ENCODE measurements at regions not wholly inside any gene's neighbourhood (a gene's known extent, or its start where the extent isn't known, plus 50 kb on each side); places are given as distances from the start of the nearest gene placed in this dataset.
A peak's percentile ranks its signal among the peaks of the same experiment; 100 is the strongest.
"Not testable (repeated sequence)": the region's sequence is repeated elsewhere in the genome, so short reads cannot be mapped to it uniquely, and the experiment has no call there.

DNA sequence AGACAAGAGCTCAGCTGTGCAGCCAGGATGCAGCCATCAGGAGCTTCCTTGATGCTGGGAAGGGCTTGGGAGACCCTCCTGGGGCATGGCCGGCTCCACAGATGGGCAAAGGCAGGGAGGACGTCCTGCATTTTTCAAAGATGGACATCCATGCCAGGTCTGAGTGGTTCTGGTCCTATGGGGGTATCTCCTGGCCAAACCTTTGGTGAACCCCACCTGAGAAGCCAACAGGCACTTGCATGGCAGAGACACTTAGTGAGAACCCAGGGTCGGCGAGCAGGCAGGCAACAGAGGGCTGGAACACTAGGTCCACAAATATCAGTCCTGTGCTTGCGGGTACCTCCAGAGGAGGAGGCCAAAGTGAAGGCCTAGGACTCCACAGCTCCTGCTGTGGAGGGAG is 70.0 kb downstream of the KCTD15 start:
- peak; percentile 39 for DNase-seq (ENCODE audit: extremely low spot score, unreplicated experiment)
- peaks cover 8% of the 10 kb centered on the region for H3K27me3 Mint-ChIP-seq
- no peak overlapping the region for H3K27ac Mint-ChIP-seq
- peak overlapping the region; percentile 52 for H3K4me3 Mint-ChIP-seq
- no peaks in the 10 kb centered on the region for H3K36me3 Mint-ChIP-seq
- TF ChIP-seq, protein P1, sequence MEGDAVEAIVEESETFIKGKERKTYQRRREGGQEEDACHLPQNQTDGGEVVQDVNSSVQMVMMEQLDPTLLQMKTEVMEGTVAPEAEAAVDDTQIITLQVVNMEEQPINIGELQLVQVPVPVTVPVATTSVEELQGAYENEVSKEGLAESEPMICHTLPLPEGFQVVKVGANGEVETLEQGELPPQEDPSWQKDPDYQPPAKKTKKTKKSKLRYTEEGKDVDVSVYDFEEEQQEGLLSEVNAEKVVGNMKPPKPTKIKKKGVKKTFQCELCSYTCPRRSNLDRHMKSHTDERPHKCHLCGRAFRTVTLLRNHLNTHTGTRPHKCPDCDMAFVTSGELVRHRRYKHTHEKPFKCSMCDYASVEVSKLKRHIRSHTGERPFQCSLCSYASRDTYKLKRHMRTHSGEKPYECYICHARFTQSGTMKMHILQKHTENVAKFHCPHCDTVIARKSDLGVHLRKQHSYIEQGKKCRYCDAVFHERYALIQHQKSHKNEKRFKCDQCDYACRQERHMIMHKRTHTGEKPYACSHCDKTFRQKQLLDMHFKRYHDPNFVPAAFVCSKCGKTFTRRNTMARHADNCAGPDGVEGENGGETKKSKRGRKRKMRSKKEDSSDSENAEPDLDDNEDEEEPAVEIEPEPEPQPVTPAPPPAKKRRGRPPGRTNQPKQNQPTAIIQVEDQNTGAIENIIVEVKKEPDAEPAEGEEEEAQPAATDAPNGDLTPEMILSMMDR (conservative IDR thresholded peaks at IDR 0.05), result no peak
- peaks cover 27% of the 10 kb centered on the region for H3K4me1 Mint-ChIP-seq (ENCODE audit: unreplicated experiment)
- H3K9me3 Mint-ChIP-seq, result no peaks in the 10 kb centered on the region

DNA sequence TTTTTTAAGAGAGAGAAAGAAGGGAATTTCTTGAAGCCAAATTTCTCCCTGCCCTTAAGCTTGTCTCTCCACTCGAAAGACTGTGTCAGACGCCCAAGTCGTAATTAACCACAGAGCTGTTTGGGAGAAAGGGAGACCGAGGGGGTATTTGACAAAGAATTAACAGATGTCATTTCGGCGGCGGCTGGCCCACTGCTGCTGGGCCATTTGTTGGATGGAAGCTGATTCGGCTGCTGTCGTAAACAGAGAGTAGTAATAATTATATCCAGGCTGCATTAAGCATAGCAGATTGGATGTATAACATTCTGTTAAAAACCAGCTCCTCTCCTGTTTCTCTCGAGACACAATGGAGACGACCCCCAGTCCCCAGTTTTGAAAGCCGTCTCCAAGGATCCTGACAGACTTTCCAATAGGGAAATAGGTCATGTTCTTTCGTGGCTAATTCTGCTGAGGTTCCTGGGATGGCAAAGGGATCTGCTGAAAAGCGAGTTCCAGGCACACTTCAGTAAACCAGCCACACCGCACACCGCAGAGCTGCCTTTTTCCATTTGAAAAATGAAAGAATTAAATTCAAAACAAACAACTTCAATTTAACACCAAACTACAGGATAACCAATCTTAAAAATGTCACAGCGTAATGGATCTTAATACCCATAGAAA is 71.5 kb downstream of the KCTD15 start:
- TF ChIP-seq, protein P1 (conservative IDR thresholded peaks at IDR 0.05), result no peak
- Mint-ChIP-seq H3K4me1 (ENCODE audit: unreplicated experiment) (peaks cover 23% of the 10 kb centered on the region), H3K27me3 (peaks cover 8% of the 10 kb centered on the region), H3K27ac (peak overlapping the region; percentile 66), H3K9me3 (no peaks in the 10 kb centered on the region), H3K36me3 (no peaks in the 10 kb centered on the region), H3K4me3 (peak overlapping the region; percentile 61)
- peak; percentile 37 for DNase-seq (ENCODE audit: extremely low spot score, unreplicated experiment)

DNA sequence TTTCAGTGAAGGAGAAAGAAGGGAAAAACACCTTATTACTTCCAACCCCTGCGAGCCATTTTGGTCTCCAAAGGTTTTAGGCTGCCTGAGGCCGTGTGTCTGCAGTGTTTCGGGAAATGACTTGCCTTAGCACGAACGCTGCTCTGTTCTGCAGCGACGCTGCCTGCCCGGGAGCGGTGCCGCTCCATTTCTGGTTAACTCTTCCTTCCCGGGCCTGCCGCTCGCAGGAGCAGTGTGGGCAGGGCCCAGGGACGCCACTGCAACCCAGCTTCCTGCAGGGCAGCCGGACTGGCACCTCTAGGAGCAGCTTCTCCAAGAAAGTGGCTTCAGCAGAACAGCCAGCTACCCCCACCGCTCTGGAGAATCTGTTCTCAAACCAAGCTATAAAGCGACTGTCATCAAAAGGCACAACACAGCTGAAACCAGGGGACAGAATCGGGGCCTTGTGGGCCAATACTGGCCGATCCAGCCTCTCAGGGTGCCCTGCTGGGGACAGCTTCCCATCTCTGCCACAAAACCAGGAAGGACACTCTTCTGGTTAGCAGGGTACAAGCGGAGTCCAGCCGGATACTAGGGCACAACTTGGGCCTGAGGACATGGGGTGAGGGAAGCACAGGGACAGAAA is 72.2 kb downstream of the KCTD15 start:
- H3K4me1 Mint-ChIP-seq (ENCODE audit: unreplicated experiment), result peaks cover 23% of the 10 kb centered on the region
- peak; percentile 72 for DNase-seq (ENCODE audit: extremely low spot score, unreplicated experiment)
- peaks cover 8% of the 10 kb centered on the region for H3K27me3 Mint-ChIP-seq
- TF ChIP-seq, protein P1 (conservative IDR thresholded peaks at IDR 0.05), result no peak
- H3K36me3 Mint-ChIP-seq, result no peaks in the 10 kb centered on the region
- H3K27ac Mint-ChIP-seq, result peak overlapping the region; percentile 66
- H3K4me3 Mint-ChIP-seq, result peak overlapping the region; percentile 61
- no peaks in the 10 kb centered on the region for H3K9me3 Mint-ChIP-seq

DNA sequence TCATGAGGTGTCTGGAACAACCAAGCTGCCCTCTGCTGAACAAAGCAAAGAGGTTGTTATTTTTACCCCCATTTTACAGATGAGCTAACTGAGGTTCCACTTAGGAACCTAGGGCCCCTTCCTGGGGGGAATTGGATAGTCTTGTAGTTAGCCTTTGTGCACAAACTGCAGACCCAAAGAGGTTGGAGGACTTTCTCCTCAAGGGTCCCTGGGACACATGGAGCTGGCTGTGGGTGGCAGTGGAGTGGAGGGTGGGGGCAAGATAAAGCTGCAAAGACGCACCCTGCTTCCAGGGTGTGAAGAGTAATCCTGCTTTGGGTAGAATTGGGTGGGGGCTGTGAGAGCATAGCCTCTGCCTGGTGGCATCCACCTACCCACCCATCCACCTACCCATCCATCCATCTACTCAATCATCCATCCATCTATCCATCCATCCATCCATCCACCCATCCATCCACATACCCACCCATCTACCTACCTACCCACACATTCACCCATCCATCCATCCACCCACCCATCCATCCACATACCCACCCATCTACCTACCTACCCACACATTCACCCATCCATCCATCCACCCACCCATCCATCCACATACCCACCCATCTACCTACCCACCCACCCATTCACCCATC is 73.7 kb downstream of the KCTD15 start:
- not testable (repeated sequence) for H3K27me3 Mint-ChIP-seq, H3K36me3 Mint-ChIP-seq, H3K4me3 Mint-ChIP-seq, H3K9me3 Mint-ChIP-seq, H3K27ac Mint-ChIP-seq
- DNase-seq (ENCODE audit: extremely low spot score, unreplicated experiment), result peak; percentile 34
- H3K4me1 Mint-ChIP-seq (ENCODE audit: unreplicated experiment), result peaks cover 24% of the 10 kb centered on the region

DNA sequence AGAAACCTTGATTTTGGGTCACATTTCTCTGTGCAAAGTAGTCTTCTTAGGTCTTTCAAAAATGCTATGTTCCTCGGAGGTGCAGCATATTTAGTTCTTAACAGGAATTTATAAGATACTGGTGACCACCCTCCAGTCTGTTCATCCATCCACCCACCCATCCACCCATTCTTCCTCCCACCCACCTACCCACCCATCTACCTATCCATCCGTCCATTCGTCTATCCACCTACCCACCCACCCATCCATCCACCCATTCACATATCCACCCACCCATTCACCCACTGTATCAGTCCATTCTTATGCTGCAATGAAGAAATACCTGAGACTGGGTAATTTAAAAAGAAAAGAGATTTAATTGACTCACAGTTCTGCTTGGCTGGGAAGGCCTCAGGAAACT is 74.9 kb downstream of the KCTD15 start:
- no peak overlapping the region for H3K27ac Mint-ChIP-seq
- H3K9me3 Mint-ChIP-seq, result no peaks in the 10 kb centered on the region
- H3K36me3 Mint-ChIP-seq, result no peaks in the 10 kb centered on the region
- H3K27me3 Mint-ChIP-seq, result peaks cover 5% of the 10 kb centered on the region
- TF ChIP-seq, protein P1 (conservative IDR thresholded peaks at IDR 0.05), result no peak
- H3K4me1 Mint-ChIP-seq (ENCODE audit: unreplicated experiment), result peaks cover 29% of the 10 kb centered on the region
- DNase-seq (ENCODE audit: extremely low spot score, unreplicated experiment), result no peak
- H3K4me3 Mint-ChIP-seq, result no peak overlapping the region

Measured in type B pancreatic cell (in vitro differentiated cells).